Loucy (cell line): ENCODE measurements at regions not wholly inside any gene's neighbourhood (a gene's known extent, or its start where the extent isn't known, plus 50 kb on each side); places are given as distances from the start of the nearest gene placed in this dataset.

Source experiments
- H2AFZ ChIP-seq: fragments of 200-600 bp; sonication (generic); 2 replicates; pipeline ENCODE4 v1.6.0; 2016; ENCODE audit warnings: antibody characterized with exemption, mild to moderate bottlenecking, low read length, moderate library complexity
- H3F3A ChIP-seq: fragments of 200-600 bp; 2 replicates; pipeline ENCODE4 v1.6.0; 2016; ENCODE audit warnings: antibody characterized with exemption, low read depth, mild to moderate bottlenecking
- H3K27me3 ChIP-seq: fragments of 200-600 bp; sonication (generic); 2 replicates; pipeline ENCODE4 v1.6.1; 2014; ENCODE audit warnings: low read length, mild to moderate bottlenecking; ENCODE audit not compliant: insufficient read depth, poor library complexity, severe bottlenecking
- H3K36me3 ChIP-seq: fragments of 200-600 bp; sonication (generic); 2 replicates; pipeline ENCODE4 v1.6.1; 2016; ENCODE audit warnings: low read length; ENCODE audit not compliant: insufficient read depth
- H3K4me1 ChIP-seq: fragments of 200-600 bp; sonication (generic); 2 replicates; pipeline ENCODE4 v1.5.1; 2014; ENCODE audit warnings: low read length, mild to moderate bottlenecking; ENCODE audit not compliant: insufficient read depth, poor library complexity, severe bottlenecking
- H3K4me2 ChIP-seq: fragments of 200-600 bp; sonication (generic); 2 replicates; pipeline ENCODE4 v1.6.0; 2014; ENCODE audit warnings: antibody characterized with exemption, low read length, low read depth, mild to moderate bottlenecking; ENCODE audit not compliant: poor library complexity, severe bottlenecking
- H3K4me3 ChIP-seq: fragments of 200-600 bp; sonication (generic); 2 replicates; pipeline ENCODE4 v1.5.1; 2014; ENCODE audit warnings: low read length, mild to moderate bottlenecking, mixed read lengths; ENCODE audit not compliant: poor library complexity, severe bottlenecking
- H3K79me2 ChIP-seq: fragments of 200-600 bp; sonication (generic); 2 replicates; pipeline ENCODE4 v1.6.1; 2014; ENCODE audit warnings: low read length; ENCODE audit not compliant: insufficient read depth
- H3K9ac ChIP-seq: fragments of 200-600 bp; sonication (generic); 2 replicates; pipeline ENCODE4 v1.6.0; 2014; ENCODE audit warnings: mild to moderate bottlenecking, low read depth, low read length, moderate library complexity; ENCODE audit not compliant: poor library complexity, severe bottlenecking
- H3K9me2 ChIP-seq: fragments of 200-600 bp; sonication (generic); replicated peaks from 2 replicates; pipeline ENCODE4 v1.6.1; 2016; ENCODE audit warnings: low read depth, low read length, mixed read lengths
- H3K9me3 ChIP-seq: fragments of 200-600 bp; sonication (generic); 2 replicates; pipeline ENCODE4 v1.6.1; 2014; ENCODE audit warnings: mild to moderate bottlenecking, antibody characterized with exemption, low read length, low read depth; ENCODE audit not compliant: insufficient read depth
- H4K20me1 ChIP-seq: fragments of 200-600 bp; sonication (generic); 2 replicates; pipeline ENCODE4 v1.6.0; 2014; ENCODE audit warnings: antibody characterized with exemption, low read length, mild to moderate bottlenecking; ENCODE audit not compliant: insufficient read depth, poor library complexity, severe bottlenecking
- EZH2phosphoT487 ChIP-seq: fragments of 200-600 bp; IDR thresholded peaks from 2 replicates; pipeline ENCODE4 v1.6.1; 2018; ENCODE audit warnings: antibody characterized with exemption, mild to moderate bottlenecking, moderate library complexity, borderline replicate concordance
- TF ChIP-seq, protein P1 (sequence below): fragments of 200-600 bp; sonication (generic); conservative IDR thresholded peaks from 2 replicates; pipeline ENCODE4 v1.5.1; 2014; ENCODE audit warnings: mild to moderate bottlenecking, antibody characterized with exemption, low read length

DNA sequence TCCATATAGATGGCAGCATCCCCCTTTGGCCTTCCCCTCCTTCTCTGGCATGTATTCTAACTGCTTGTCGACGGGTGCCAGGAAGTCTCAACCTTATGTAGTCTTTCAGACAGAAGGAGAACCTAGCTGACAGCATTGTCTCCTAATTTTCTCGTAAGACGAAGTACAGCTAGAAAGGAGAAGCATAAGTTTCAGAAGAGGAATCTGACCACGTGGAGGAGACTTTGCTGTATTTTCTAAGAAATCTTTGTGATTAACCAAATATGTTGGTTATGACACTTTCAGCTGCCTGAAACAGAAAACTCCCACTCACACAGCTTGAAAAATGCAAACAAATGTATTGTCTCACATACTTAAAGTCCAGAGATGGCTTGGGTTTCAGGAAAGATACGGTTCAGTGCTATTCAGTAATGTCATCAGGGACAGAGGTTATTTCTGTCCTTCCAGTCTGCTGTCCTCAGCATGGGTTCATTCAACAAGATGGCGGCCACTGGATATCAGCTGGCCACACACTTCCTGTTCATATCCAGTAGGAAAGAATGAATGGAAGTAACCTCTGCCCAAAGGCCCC, 109.5 kb upstream of the ZNF648 start:
- TF ChIP-seq, protein P1, sequence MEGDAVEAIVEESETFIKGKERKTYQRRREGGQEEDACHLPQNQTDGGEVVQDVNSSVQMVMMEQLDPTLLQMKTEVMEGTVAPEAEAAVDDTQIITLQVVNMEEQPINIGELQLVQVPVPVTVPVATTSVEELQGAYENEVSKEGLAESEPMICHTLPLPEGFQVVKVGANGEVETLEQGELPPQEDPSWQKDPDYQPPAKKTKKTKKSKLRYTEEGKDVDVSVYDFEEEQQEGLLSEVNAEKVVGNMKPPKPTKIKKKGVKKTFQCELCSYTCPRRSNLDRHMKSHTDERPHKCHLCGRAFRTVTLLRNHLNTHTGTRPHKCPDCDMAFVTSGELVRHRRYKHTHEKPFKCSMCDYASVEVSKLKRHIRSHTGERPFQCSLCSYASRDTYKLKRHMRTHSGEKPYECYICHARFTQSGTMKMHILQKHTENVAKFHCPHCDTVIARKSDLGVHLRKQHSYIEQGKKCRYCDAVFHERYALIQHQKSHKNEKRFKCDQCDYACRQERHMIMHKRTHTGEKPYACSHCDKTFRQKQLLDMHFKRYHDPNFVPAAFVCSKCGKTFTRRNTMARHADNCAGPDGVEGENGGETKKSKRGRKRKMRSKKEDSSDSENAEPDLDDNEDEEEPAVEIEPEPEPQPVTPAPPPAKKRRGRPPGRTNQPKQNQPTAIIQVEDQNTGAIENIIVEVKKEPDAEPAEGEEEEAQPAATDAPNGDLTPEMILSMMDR, result no peak
- no peak for TF ChIP-seq EZH2phosphoT487
- Histone ChIP-seq H3K79me2 (no peaks in the 10 kb centered on the region), H3K9me3 (no peaks in the 10 kb centered on the region), H3K36me3 (no peaks in the 10 kb centered on the region), H3K27me3 (no peaks in the 10 kb centered on the region), H3K9ac (no peak overlapping the region), H2AFZ (no peak overlapping the region), H3K4me2 (no peak overlapping the region), H4K20me1 (no peaks in the 10 kb centered on the region), H3K4me3 (no peak overlapping the region), H3K4me1 (peaks cover 5% of the 10 kb centered on the region), H3K9me2 (no peaks in the 10 kb centered on the region), H3F3A (no peaks in the 10 kb centered on the region)

DNA sequence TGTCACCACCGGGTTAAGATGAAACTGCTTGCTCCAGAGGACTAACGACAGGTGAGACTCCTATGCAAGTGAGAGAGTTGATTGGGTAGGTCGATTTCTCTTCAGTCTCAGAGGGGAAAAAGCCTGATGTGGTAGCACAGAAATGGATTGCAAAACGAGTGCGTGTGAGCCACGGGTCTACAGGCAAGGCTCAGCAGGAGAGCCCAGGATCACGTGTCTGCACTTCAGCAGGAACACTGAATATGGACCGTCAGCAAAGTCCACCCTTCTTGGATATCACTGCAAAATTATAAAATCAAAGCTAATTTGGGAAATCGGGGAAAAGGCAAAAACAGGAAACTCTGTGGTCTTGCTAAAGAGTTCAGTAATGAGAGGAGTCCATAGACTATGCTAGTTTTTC, 107.7 kb upstream of the ZNF648 start:
- H3F3A ChIP-seq, result no peaks in the 10 kb centered on the region
- no peaks in the 10 kb centered on the region for H3K27me3 ChIP-seq
- TF ChIP-seq EZH2phosphoT487, result no peak
- TF ChIP-seq, protein P1, result no peak
- no peaks in the 10 kb centered on the region for H3K36me3 ChIP-seq
- no peak overlapping the region for H3K9ac ChIP-seq
- H3K9me2 ChIP-seq, result no peaks in the 10 kb centered on the region
- no peak overlapping the region for H3K4me3 ChIP-seq
- no peak overlapping the region for H3K4me2 ChIP-seq
- H2AFZ ChIP-seq, result no peak overlapping the region
- no peaks in the 10 kb centered on the region for H3K9me3 ChIP-seq
- no peaks in the 10 kb centered on the region for H3K4me1 ChIP-seq
- H3K79me2 ChIP-seq, result no peaks in the 10 kb centered on the region
- H4K20me1 ChIP-seq, result no peaks in the 10 kb centered on the region

DNA sequence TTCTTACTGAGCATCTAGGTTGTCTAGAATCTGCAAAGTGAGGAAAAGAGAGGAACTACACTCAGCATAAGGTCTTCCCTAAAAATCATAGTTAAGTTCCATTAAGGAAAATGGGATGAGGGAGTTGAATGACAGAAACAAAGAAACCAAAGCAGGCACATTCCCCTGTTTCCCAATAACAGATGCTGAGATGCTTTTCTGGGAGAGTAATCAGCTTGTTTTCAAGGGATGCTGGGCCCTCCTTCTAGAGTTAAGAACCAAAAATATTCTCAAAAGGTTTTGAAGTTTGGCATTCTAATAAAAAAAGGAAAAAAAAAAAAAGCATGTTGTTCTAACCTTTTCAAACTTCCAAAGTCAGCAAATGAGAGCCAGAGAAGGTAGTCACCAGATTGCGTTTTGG, 105.2 kb upstream of the ZNF648 start:
- H3K4me3 ChIP-seq, result no peak overlapping the region
- no peaks in the 10 kb centered on the region for H3K9me3 ChIP-seq
- H3K9me2 ChIP-seq, result no peaks in the 10 kb centered on the region
- no peak overlapping the region for H3K9ac ChIP-seq
- no peak overlapping the region for H3K4me2 ChIP-seq
- H3F3A ChIP-seq, result no peaks in the 10 kb centered on the region
- no peaks in the 10 kb centered on the region for H3K4me1 ChIP-seq
- H3K36me3 ChIP-seq, result no peaks in the 10 kb centered on the region
- no peak overlapping the region for H2AFZ ChIP-seq
- no peaks in the 10 kb centered on the region for H3K27me3 ChIP-seq
- H4K20me1 ChIP-seq, result no peaks in the 10 kb centered on the region
- no peaks in the 10 kb centered on the region for H3K79me2 ChIP-seq
- no peak for TF ChIP-seq EZH2phosphoT487
- TF ChIP-seq, protein P1, result no peak
